ENCODE measurements at regions not wholly inside any gene's neighbourhood (a gene's known extent, or its start where the extent isn't known, plus 50 kb on each side); places are given as distances from the start of the nearest gene placed in this dataset.

DNA sequence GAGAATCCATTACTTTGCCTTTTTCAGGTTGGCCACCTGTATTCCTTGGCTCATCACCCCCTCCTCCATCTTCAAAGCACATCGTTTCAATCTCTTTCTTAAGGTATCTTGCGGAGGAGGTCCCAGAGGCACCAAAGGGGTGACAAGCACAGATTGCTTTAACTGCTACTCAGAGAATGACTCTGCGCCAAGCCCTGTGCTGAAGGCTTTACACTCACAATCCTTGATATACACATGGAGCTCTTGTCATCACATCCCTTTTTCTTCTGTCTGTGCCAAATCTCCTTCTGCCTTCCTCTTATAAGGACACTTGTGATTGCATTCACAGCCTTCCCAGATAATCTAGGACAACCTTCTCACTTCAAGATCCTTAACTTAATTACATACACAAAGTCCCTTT lies 134.7 kb upstream of the MAMLD1 start:
- TF ChIP-seq, protein P1, sequence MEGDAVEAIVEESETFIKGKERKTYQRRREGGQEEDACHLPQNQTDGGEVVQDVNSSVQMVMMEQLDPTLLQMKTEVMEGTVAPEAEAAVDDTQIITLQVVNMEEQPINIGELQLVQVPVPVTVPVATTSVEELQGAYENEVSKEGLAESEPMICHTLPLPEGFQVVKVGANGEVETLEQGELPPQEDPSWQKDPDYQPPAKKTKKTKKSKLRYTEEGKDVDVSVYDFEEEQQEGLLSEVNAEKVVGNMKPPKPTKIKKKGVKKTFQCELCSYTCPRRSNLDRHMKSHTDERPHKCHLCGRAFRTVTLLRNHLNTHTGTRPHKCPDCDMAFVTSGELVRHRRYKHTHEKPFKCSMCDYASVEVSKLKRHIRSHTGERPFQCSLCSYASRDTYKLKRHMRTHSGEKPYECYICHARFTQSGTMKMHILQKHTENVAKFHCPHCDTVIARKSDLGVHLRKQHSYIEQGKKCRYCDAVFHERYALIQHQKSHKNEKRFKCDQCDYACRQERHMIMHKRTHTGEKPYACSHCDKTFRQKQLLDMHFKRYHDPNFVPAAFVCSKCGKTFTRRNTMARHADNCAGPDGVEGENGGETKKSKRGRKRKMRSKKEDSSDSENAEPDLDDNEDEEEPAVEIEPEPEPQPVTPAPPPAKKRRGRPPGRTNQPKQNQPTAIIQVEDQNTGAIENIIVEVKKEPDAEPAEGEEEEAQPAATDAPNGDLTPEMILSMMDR (CRISPR knock-in tag; IDR thresholded peaks at IDR 0.05) = no peak
- TF ChIP-seq, protein P2, sequence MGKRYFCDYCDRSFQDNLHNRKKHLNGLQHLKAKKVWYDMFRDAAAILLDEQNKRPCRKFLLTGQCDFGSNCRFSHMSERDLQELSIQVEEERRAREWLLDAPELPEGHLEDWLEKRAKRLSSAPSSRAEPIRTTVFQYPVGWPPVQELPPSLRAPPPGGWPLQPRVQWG (CRISPR knock-in tag; IDR thresholded peaks at IDR 0.05; ENCODE audit: borderline replicate concordance, low read depth) = no peak
- TF ChIP-seq, protein P3, sequence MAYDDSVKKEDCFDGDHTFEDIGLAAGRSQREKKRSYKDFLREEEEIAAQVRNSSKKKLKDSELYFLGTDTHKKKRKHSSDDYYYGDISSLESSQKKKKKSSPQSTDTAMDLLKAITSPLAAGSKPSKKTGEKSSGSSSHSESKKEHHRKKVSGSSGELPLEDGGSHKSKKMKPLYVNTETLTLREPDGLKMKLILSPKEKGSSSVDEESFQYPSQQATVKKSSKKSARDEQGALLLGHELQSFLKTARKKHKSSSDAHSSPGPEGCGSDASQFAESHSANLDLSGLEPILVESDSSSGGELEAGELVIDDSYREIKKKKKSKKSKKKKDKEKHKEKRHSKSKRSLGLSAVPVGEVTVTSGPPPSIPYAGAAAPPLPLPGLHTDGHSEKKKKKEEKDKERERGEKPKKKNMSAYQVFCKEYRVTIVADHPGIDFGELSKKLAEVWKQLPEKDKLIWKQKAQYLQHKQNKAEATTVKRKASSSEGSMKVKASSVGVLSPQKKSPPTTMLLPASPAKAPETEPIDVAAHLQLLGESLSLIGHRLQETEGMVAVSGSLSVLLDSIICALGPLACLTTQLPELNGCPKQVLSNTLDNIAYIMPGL (CRISPR knock-in tag; IDR thresholded peaks at IDR 0.05; ENCODE audit: borderline replicate concordance in 1 of 2, low read depth in 1 of 2) = no peak
- TF ChIP-seq BHLHE40 (IDR thresholded peaks at IDR 0.05; ENCODE audit: low read length) = no peak
- no peak for TF ChIP-seq TCF7L2 (IDR thresholded peaks at IDR 0.05; ENCODE audit: low read depth, low read length)

All from HepG2 (cell line).